Nephron progenitor cell (in vitro differentiated cells): ENCODE measurements at regions not wholly inside any gene's neighbourhood (a gene's known extent, or its start where the extent isn't known, plus 50 kb on each side); places are given as distances from the start of the nearest gene placed in this dataset.

Experiments used
- DNase-seq: peaks from one replicate; pipeline ENCODE4 v3.0.0; 2021
- H3K27ac Mint-ChIP-seq: 2 replicates; pipeline ENCODE4 v1.8.0; 2021; ENCODE audit warnings: mild to moderate bottlenecking, moderate library complexity, mixed read lengths
- H3K27me3 Mint-ChIP-seq: 2 replicates; pipeline ENCODE4 v1.8.0; 2021; ENCODE audit warnings: mild to moderate bottlenecking, low read depth, mixed read lengths; ENCODE audit not compliant: poor library complexity
- H3K36me3 Mint-ChIP-seq: 2 replicates; pipeline ENCODE4 v1.8.0; 2021; ENCODE audit warnings: low read depth, mixed read lengths
- H3K4me1 Mint-ChIP-seq: 2 replicates; pipeline ENCODE4 v1.8.0; 2021; ENCODE audit warnings: mixed read lengths
- H3K4me3 Mint-ChIP-seq: 2 replicates; pipeline ENCODE4 v1.8.0; 2021; ENCODE audit warnings: mild to moderate bottlenecking, moderate library complexity, mixed read lengths
- H3K9me3 Mint-ChIP-seq: 2 replicates; pipeline ENCODE4 v1.8.0; 2021; ENCODE audit warnings: mild to moderate bottlenecking, moderate library complexity, mixed read lengths
- TF ChIP-seq, protein P1 (sequence below): fragments of 200-600 bp; sonication (generic); IDR thresholded peaks from 2 replicates; pipeline ENCODE4 v1.5.0; 2021; ENCODE audit warnings: antibody characterized with exemption

DNA sequence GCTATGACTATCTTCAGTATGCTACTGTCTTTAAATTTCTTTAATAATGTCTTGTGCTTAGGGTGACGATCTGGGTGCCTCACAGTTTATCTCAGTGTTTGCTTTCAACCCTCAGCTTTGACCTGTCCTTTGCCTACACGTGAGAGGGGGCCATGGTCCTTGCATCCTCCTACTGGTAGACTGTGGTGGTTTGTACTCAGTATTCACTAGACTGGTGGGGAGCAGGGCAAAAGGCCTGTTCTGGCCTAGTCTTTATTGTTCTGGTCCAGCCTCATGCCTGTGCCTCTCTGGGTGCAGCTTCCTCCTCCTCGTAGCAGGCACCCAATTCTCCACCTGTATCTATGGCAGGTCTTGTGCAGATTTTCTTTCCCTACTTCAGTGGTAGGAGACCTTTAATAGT, 354.9 kb downstream of the CD109 start:
- peaks cover 6% of the 10 kb centered on the region for H3K27me3 Mint-ChIP-seq
- no peaks in the 10 kb centered on the region for H3K36me3 Mint-ChIP-seq
- H3K4me3 Mint-ChIP-seq, result no peak overlapping the region
- H3K4me1 Mint-ChIP-seq, result peaks cover 4% of the 10 kb centered on the region
- no peaks in the 10 kb centered on the region for H3K9me3 Mint-ChIP-seq
- H3K27ac Mint-ChIP-seq, result no peak overlapping the region
- no peak for DNase-seq
- TF ChIP-seq, protein P1, sequence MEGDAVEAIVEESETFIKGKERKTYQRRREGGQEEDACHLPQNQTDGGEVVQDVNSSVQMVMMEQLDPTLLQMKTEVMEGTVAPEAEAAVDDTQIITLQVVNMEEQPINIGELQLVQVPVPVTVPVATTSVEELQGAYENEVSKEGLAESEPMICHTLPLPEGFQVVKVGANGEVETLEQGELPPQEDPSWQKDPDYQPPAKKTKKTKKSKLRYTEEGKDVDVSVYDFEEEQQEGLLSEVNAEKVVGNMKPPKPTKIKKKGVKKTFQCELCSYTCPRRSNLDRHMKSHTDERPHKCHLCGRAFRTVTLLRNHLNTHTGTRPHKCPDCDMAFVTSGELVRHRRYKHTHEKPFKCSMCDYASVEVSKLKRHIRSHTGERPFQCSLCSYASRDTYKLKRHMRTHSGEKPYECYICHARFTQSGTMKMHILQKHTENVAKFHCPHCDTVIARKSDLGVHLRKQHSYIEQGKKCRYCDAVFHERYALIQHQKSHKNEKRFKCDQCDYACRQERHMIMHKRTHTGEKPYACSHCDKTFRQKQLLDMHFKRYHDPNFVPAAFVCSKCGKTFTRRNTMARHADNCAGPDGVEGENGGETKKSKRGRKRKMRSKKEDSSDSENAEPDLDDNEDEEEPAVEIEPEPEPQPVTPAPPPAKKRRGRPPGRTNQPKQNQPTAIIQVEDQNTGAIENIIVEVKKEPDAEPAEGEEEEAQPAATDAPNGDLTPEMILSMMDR, result no peak

GRCh38 chr6:74048387-74048786, 352.4 kb downstream of the CD109 start:
- H3K4me3 Mint-ChIP-seq, result no peak overlapping the region
- H3K27me3 Mint-ChIP-seq, result peaks cover 6% of the 10 kb centered on the region
- no peak overlapping the region for H3K27ac Mint-ChIP-seq
- H3K36me3 Mint-ChIP-seq, result no peaks in the 10 kb centered on the region
- TF ChIP-seq, protein P1, result no peak
- no peak for DNase-seq
- no peaks in the 10 kb centered on the region for H3K9me3 Mint-ChIP-seq
- H3K4me1 Mint-ChIP-seq, result peaks cover 2% of the 10 kb centered on the region

GRCh38 chr6:74044417-74045096, 348.6 kb downstream of the CD109 start:
- peaks cover 6% of the 10 kb centered on the region for H3K27me3 Mint-ChIP-seq
- TF ChIP-seq, protein P1, result no peak
- H3K9me3 Mint-ChIP-seq, result peaks cover under 1% of the 10 kb centered on the region
- H3K4me1 Mint-ChIP-seq, result peaks cover 4% of the 10 kb centered on the region
- no peak overlapping the region for H3K27ac Mint-ChIP-seq
- H3K36me3 Mint-ChIP-seq, result no peaks in the 10 kb centered on the region
- no peak overlapping the region for H3K4me3 Mint-ChIP-seq
- DNase-seq, result no peak

DNA sequence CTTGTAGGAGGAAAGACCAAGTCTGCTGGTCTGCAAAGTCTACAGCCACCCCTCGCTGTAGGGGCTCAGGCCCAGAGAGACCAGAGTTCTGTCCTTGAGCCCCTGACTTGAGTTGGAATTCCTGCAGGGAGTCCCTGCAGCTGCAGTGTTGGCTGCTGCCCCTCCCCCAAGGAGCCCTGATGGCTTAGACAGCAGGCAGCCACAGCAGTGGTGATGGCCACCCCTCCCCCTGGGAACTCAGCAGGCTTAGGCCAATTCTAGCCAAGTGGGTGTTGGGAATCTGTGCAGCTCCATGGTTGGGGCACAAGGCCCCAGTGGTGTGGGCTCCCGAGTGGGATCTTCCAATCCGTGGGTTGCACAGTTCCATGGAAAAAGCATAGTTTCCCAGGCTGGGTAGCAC, 345.4 kb downstream of the CD109 start:
- H3K4me3 Mint-ChIP-seq, result no peak overlapping the region
- peaks cover 22% of the 10 kb centered on the region for H3K9me3 Mint-ChIP-seq
- H3K4me1 Mint-ChIP-seq, result peaks cover 4% of the 10 kb centered on the region
- DNase-seq, result peak; percentile 36
- TF ChIP-seq, protein P1, result no peak
- peaks cover 6% of the 10 kb centered on the region for H3K27me3 Mint-ChIP-seq
- no peaks in the 10 kb centered on the region for H3K36me3 Mint-ChIP-seq
- no peak overlapping the region for H3K27ac Mint-ChIP-seq

- Mint-ChIP-seq H3K4me1 (no peaks in the 10 kb centered on the region), H3K36me3 (peaks cover 4% of the 10 kb centered on the region), H3K4me3 (no peak overlapping the region), H3K9me3 (peaks cover 25% of the 10 kb centered on the region), H3K27me3 (no peaks in the 10 kb centered on the region), H3K27ac (peak overlapping the region; percentile 52)
- DNase-seq, result no peak
- TF ChIP-seq, protein P1, result no peak
These were observed 322.8 kb downstream of the CD109 start for GRCh38 chr6:74018825-74019224.

GRCh38 chr6:74015427-74015826, 319.4 kb downstream of the CD109 start:
- Mint-ChIP-seq H3K4me1 (no peaks in the 10 kb centered on the region), H3K27me3 (no peaks in the 10 kb centered on the region), H3K4me3 (no peak overlapping the region), H3K27ac (no peak overlapping the region), H3K36me3 (peaks cover 2% of the 10 kb centered on the region), H3K9me3 (peaks cover 49% of the 10 kb centered on the region)
- TF ChIP-seq, protein P1, result no peak
- DNase-seq, result no peak
